ENCODE measurements at regions not wholly inside any gene's neighbourhood (a gene's known extent, or its start where the extent isn't known, plus 50 kb on each side); places are given as distances from the start of the nearest gene placed in this dataset.

- Histone ChIP-seq H3K4me2 (ENCODE audit: insufficient read depth in 1 of 2, low read depth in 2 of 2, low read length in 2 of 2) (no peak overlapping the region), H3K9ac (replicated peaks in 1 of 4; ENCODE audit: extremely low read depth in 1 of 4, low read depth in 3 of 4, low read length in 3 of 4) (no peak overlapping the region), H3K23ac (ENCODE audit: insufficient read length) (no peak overlapping the region), H3K9me3 (ENCODE audit: insufficient read depth in 2 of 2, low read depth in 1 of 2, low read length in 1 of 2) (no peaks in the 10 kb centered on the region), H4K91ac (replicated peaks; ENCODE audit: insufficient read length, low read length) (no peak overlapping the region), H3K79me1 (ENCODE audit: low read depth, low read length) (no peaks in the 10 kb centered on the region), H3K23me2 (ENCODE audit: low read depth, low read length) (no peaks in the 10 kb centered on the region), H2AFZ (ENCODE audit: low read length) (peak overlapping the region; percentile 40; the same call in 1 of the 2 replicates), H2AK5ac (ENCODE audit: low read depth, low read length) (no peak overlapping the region), H3K56ac (replicated peaks; ENCODE audit: insufficient read length, low read depth, low read length) (no peak overlapping the region), H3K18ac (ENCODE audit: extremely low read depth, low read length) (no peak overlapping the region), H3K36me3 (ENCODE audit: control insufficient read depth in 2 of 4, insufficient read depth in 4 of 4, low read length in 3 of 4) (no peaks in the 10 kb centered on the region), H3K14ac (ENCODE audit: insufficient read length) (no peak overlapping the region), H2BK20ac (ENCODE audit: low read length) (no peak overlapping the region), H4K5ac (ENCODE audit: insufficient read length, low read depth, low read length) (no peak overlapping the region), H2BK5ac (ENCODE audit: low read depth, low read length) (no peak overlapping the region), H3K4me3 (ENCODE audit: extremely low read depth in 1 of 4, insufficient read depth in 2 of 4, low read depth in 3 of 4, low read length in 4 of 4) (no peak overlapping the region), H2BK15ac (ENCODE audit: low read length) (no peak overlapping the region), H4K8ac (ENCODE audit: extremely low read depth, insufficient read depth, low read length) (no peak overlapping the region), H2BK12ac (ENCODE audit: low read depth, low read length) (no peak overlapping the region), H3K4ac (replicated peaks; ENCODE audit: insufficient read length, low read depth, low read length) (no peak overlapping the region), H3K4me1 (replicated peaks in 1 of 4; ENCODE audit: control insufficient read depth in 3 of 4, insufficient read depth in 4 of 4, low read length in 3 of 4) (no peaks in the 10 kb centered on the region), H3K79me2 (ENCODE audit: control insufficient read depth in 1 of 2, insufficient read depth in 2 of 2, low read length in 2 of 2) (no peaks in the 10 kb centered on the region), H2BK120ac (replicated peaks; ENCODE audit: low read depth, low read length) (no peak overlapping the region), H3K27ac (ENCODE audit: low read depth, low read length) (no peak overlapping the region), H4K20me1 (replicated peaks in 1 of 2; ENCODE audit: control insufficient read depth in 1 of 2, insufficient read depth in 2 of 2, low read length in 2 of 2) (no peaks in the 10 kb centered on the region), H3K27me3 (replicated peaks in 1 of 4; ENCODE audit: control insufficient read depth in 3 of 4, extremely low read depth in 1 of 4, insufficient read depth in 3 of 4, low read length in 3 of 4) (no peaks in the 10 kb centered on the region)
- DNase-seq (ENCODE audit: low read depth in 1 of 2, low spot score in 2 of 2) (no peak), FAIRE-seq (no peak)
- ChIA-PET POLR2A (ENCODE audit: partially characterized antibody) (no interaction called here), CTCF (ENCODE audit: partially characterized antibody) (no interaction called here)
- 86% methylated on average over 2 of the region's 2 CpGs; no CpG with 5 or more reads in 1 of the 2 experiments for WGBS, 2 experiments (ENCODE audit: extremely low coverage in 1 of 2, insufficient coverage in 1 of 2, insufficient read length in 1 of 2, insufficient replicate concordance in 2 of 2, low coverage in 1 of 2, low lambda C conversion rate in 2 of 2, missing lambda C conversion rate in 1 of 2)
- TF ChIP-seq EZH2 (IDR thresholded peaks at IDR 0.05; ENCODE audit: low read depth, low read length, severe bottlenecking) (no peak), CTCF (IDR thresholded peaks at IDR 0.05; ENCODE audit: control extremely low read depth in 1 of 3, insufficient read depth in 1 of 3, low read depth in 1 of 3, low read length in 3 of 3) (peak in 2 of 3 experiments; percentile 1 to 27; a peak in 2 of 4 replicates), MAX (IDR thresholded peaks at IDR 0.05) (0 out of 2 replicates have a peak, but pooled peaks have one; percentile 27), POU5F1 (IDR thresholded peaks at IDR 0.05; ENCODE audit: low read depth, low read length) (no peak), RAD21 (IDR thresholded peaks at IDR 0.05 in 1 of 2, conservative IDR thresholded peaks at IDR 0.05 in 1 of 2; ENCODE audit: low read depth in 2 of 2, low read length in 2 of 2) (peak; percentile 41 to 61; a peak in 3 of 4 replicates)
Observed at GRCh38 chr13:103898481-103898880, 832.3 kb upstream of the SLC10A2 start.
